SK-N-SH (cell line): ENCODE measurements at regions not wholly inside any gene's neighbourhood (a gene's known extent, or its start where the extent isn't known, plus 50 kb on each side); places are given as distances from the start of the nearest gene placed in this dataset.

Source experiments
- CTCF ChIA-PET: fragments of 300-600, 350-600 bp; formaldehyde crosslinking; extraction: SDS; loops from one replicate; lab custom pipeline; 2021; lab: Yijun Ruan, JAX
- POLR2A ChIA-PET: fragments of 350-600 bp; sonication (Branson Sonifier 250); formaldehyde crosslinking; extraction: SDS; loops from one replicate; lab custom pipeline; 2020; ENCODE audit warnings: antibody characterized with exemption, inconsistent platforms; lab: Yijun Ruan, JAX
- DNase-seq: peaks from one replicate; pipeline ENCODE4 v3.0.0; 2012
- H2AFZ ChIP-seq: fragments of 200-600 bp; sonication (generic); 2 replicates; pipeline ENCODE4 v1.8.1; 2016; ENCODE audit warnings: antibody characterized with exemption, mild to moderate bottlenecking, low read depth
- H3F3A ChIP-seq: fragments of 200-600 bp; sonication (generic); replicated peaks from 2 replicates; pipeline ENCODE3; 2016; ENCODE audit warnings: antibody characterized with exemption, mild to moderate bottlenecking; ENCODE audit not compliant: insufficient read depth
- H3K27ac ChIP-seq, 2 experiments: fragments of 200-500 bp in 1 of 2; fragments of 200-600 bp in 1 of 2; sonication (Bioruptor generic) in 1 of 2; sonication (generic), shearing (Covaris generic) in 1 of 2; 2 replicates each; pipeline versions ENCODE4 v1.5.1 to v1.6.1; 2014 to 2016; ENCODE audit warnings: low read depth in 2 of 2, inconsistent platforms in 1 of 2, low read length in 1 of 2, mild to moderate bottlenecking in 1 of 2, mixed read lengths in 1 of 2
- H3K27me3 ChIP-seq: fragments of 200-600 bp; sonication (generic), shearing (Covaris generic); 2 replicates; pipeline ENCODE4 v1.6.1; 2016; ENCODE audit warnings: mixed run types; ENCODE audit not compliant: insufficient read depth
- H3K36me3 ChIP-seq, 2 experiments: fragments of 200-500 bp in 1 of 2; fragments of 200-600 bp in 1 of 2; sonication (Bioruptor generic) in 1 of 2; sonication (generic) in 1 of 2; replicated peaks in 1 of 2; 2 replicates each; pipeline versions ENCODE3 to v1.5.1; 2014 to 2016; ENCODE audit warnings: low read length in 1 of 2, mild to moderate bottlenecking in 1 of 2; ENCODE audit not compliant: insufficient read depth in 2 of 2, control insufficient read depth in 1 of 2
- H3K4me1 ChIP-seq, 2 experiments: fragments of 200-500 bp in 1 of 2; fragments of 200-600 bp in 1 of 2; sonication (Bioruptor generic) in 1 of 2; sonication (generic), shearing (Covaris generic) in 1 of 2; 2 replicates each; pipeline versions ENCODE4 v1.5.1 to v1.6.1; 2014 to 2016; ENCODE audit warnings: low read depth in 1 of 2, low read length in 1 of 2, mixed run types in 1 of 2; ENCODE audit not compliant: insufficient read depth in 2 of 2, control insufficient read depth in 1 of 2
- H3K4me2 ChIP-seq: fragments of 200-600 bp; sonication (generic), shearing (Covaris generic); 2 replicates; pipeline ENCODE4 v1.6.1; 2017; ENCODE audit warnings: mixed run types
- H3K4me3 ChIP-seq, 2 experiments: fragments of 200-500 bp in 1 of 2; fragments of 200-600 bp in 1 of 2; sonication (Bioruptor generic) in 1 of 2; sonication (generic), shearing (Covaris generic) in 1 of 2; 2 replicates each; pipeline versions ENCODE4 v1.5.1 to v1.8.1; 2014 to 2016; ENCODE audit warnings: low read depth in 2 of 2, inconsistent platforms in 1 of 2, low read length in 1 of 2, mild to moderate bottlenecking in 1 of 2, mixed read lengths in 1 of 2, moderate library complexity in 1 of 2
- H3K79me2 ChIP-seq: fragments of 200-600 bp; sonication (generic); 2 replicates; pipeline ENCODE4 v1.8.1; 2017; ENCODE audit warnings: mild to moderate bottlenecking; ENCODE audit not compliant: insufficient read depth
- H3K9ac ChIP-seq: fragments of 200-600 bp; sonication (generic); 2 replicates; pipeline ENCODE4 v1.6.1; 2017; ENCODE audit warnings: mixed run types
- H3K9me2 ChIP-seq: fragments of 200-600 bp; sonication (generic); 2 replicates; pipeline ENCODE4 v1.6.1; 2017; ENCODE audit warnings: mixed run types
- H3K9me3 ChIP-seq: fragments of 200-600 bp; sonication (generic); 2 replicates; pipeline ENCODE4 v1.6.1; 2017; ENCODE audit warnings: mixed run types, mild to moderate bottlenecking, moderate library complexity
- H4K20me1 ChIP-seq: fragments of 200-600 bp; sonication (generic); 2 replicates; pipeline ENCODE4 v1.6.1; 2017; ENCODE audit warnings: mild to moderate bottlenecking, mixed run types; ENCODE audit not compliant: insufficient read depth
- ELF1 ChIP-seq: IDR thresholded peaks from 2 replicates; pipeline ENCODE4 v1.4.0; 2012
- FOXJ3 ChIP-seq: sonication (generic); formaldehyde crosslinking; IDR thresholded peaks from 2 replicates; pipeline ENCODE4 v1.5.1; 2020; ENCODE audit warnings: mild to moderate bottlenecking, missing genetic modification reagents
- GABPA ChIP-seq: IDR thresholded peaks from 2 replicates; pipeline ENCODE4 v1.4.0; 2012; ENCODE audit warnings: low read depth, mild to moderate bottlenecking
- GATA2 ChIP-seq: sonication (generic); formaldehyde crosslinking; IDR thresholded peaks from 2 replicates; pipeline ENCODE4 v1.5.0; 2020; ENCODE audit warnings: mild to moderate bottlenecking, missing genetic modification reagents
- RAD21 ChIP-seq: IDR thresholded peaks from 2 replicates; pipeline ENCODE4 v1.6.1; 2012; ENCODE audit warnings: mild to moderate bottlenecking, low read length
- SMC3 ChIP-seq: IDR thresholded peaks from 2 replicates; pipeline ENCODE4 v1.6.1; 2012; ENCODE audit warnings: low read depth, low read length, improper control_type of control experiment
- WGBS: methylation state at CpG from one replicate; pipeline ENCODE4 v1.1.6; 2017; ENCODE audit warnings: low lambda C conversion rate; 5-methylcytosine and 5-hydroxymethylcytosine counted together
- TF ChIP-seq, protein P1 (sequence below): fragments of 200-600 bp; sonication (generic); IDR thresholded peaks from 2 replicates; pipeline ENCODE4 v1.6.1; 2017; ENCODE audit warnings: antibody characterized with exemption, mild to moderate bottlenecking, moderate library complexity
- TF ChIP-seq, protein P2 (sequence below): IDR thresholded peaks from 2 replicates; pipeline ENCODE4 v1.4.0; 2012; ENCODE audit warnings: low read depth, borderline replicate concordance
- TF ChIP-seq, protein P3 (sequence below): IDR thresholded peaks from 2 replicates; pipeline ENCODE4; 2012
- TF ChIP-seq, protein P4 (sequence below): IDR thresholded peaks from 2 replicates; pipeline ENCODE4 v1.6.1; 2012; ENCODE audit warnings: mild to moderate bottlenecking, low read depth, low read length, moderate library complexity

DNA sequence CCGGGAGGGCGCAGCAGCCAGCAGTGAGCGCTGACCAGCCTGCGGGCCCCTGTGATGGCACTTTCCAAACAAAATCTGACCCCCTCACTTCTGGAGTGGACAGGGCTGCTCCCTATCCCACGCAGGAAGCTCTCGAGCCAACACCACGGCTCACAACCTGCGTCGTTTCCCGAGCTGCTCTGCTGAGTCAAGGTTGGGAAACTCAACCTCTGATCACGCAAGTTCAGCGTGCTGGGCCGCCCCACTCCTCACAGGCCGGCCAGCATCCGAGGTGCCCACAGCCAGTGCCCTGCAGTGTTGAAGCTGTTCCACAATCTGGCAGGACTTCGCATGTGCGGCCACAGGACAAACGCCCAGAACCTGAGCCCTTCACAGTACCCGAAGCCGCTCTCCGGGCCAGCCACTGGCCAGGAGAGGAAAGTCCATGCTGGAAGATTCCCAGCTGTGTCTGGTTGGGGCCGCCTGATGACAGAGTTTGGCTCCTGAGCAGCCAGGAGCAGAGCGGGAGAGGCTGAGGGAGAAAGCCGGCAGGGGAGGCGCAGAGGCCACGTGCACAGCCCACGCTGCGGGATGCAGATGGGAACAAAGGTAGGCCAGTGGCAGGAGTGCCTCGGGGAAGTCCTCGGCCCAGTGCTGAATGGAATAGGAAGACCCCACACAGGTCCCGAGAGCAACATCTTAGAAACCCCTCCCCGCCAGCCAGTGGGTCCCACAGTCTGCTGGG lies 263.3 kb upstream of the TCERG1L start:
- TF ChIP-seq, protein P1, sequence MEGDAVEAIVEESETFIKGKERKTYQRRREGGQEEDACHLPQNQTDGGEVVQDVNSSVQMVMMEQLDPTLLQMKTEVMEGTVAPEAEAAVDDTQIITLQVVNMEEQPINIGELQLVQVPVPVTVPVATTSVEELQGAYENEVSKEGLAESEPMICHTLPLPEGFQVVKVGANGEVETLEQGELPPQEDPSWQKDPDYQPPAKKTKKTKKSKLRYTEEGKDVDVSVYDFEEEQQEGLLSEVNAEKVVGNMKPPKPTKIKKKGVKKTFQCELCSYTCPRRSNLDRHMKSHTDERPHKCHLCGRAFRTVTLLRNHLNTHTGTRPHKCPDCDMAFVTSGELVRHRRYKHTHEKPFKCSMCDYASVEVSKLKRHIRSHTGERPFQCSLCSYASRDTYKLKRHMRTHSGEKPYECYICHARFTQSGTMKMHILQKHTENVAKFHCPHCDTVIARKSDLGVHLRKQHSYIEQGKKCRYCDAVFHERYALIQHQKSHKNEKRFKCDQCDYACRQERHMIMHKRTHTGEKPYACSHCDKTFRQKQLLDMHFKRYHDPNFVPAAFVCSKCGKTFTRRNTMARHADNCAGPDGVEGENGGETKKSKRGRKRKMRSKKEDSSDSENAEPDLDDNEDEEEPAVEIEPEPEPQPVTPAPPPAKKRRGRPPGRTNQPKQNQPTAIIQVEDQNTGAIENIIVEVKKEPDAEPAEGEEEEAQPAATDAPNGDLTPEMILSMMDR: no peak
- TF ChIP-seq GABPA (no peak), SMC3 (no peak), ELF1 (no peak), RAD21 (no peak), FOXJ3 (no peak), GATA2 (CRISPR knock-in tag) (no peak)
- TF ChIP-seq, protein P2, sequence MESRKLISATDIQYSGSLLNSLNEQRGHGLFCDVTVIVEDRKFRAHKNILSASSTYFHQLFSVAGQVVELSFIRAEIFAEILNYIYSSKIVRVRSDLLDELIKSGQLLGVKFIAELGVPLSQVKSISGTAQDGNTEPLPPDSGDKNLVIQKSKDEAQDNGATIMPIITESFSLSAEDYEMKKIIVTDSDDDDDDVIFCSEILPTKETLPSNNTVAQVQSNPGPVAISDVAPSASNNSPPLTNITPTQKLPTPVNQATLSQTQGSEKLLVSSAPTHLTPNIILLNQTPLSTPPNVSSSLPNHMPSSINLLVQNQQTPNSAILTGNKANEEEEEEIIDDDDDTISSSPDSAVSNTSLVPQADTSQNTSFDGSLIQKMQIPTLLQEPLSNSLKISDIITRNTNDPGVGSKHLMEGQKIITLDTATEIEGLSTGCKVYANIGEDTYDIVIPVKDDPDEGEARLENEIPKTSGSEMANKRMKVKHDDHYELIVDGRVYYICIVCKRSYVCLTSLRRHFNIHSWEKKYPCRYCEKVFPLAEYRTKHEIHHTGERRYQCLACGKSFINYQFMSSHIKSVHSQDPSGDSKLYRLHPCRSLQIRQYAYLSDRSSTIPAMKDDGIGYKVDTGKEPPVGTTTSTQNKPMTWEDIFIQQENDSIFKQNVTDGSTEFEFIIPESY: no peak
- TF ChIP-seq, protein P3, sequence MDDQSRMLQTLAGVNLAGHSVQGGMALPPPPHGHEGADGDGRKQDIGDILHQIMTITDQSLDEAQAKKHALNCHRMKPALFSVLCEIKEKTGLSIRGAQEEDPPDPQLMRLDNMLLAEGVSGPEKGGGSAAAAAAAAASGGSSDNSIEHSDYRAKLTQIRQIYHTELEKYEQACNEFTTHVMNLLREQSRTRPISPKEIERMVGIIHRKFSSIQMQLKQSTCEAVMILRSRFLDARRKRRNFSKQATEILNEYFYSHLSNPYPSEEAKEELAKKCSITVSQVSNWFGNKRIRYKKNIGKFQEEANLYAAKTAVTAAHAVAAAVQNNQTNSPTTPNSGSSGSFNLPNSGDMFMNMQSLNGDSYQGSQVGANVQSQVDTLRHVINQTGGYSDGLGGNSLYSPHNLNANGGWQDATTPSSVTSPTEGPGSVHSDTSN: no peak
- TF ChIP-seq, protein P4, sequence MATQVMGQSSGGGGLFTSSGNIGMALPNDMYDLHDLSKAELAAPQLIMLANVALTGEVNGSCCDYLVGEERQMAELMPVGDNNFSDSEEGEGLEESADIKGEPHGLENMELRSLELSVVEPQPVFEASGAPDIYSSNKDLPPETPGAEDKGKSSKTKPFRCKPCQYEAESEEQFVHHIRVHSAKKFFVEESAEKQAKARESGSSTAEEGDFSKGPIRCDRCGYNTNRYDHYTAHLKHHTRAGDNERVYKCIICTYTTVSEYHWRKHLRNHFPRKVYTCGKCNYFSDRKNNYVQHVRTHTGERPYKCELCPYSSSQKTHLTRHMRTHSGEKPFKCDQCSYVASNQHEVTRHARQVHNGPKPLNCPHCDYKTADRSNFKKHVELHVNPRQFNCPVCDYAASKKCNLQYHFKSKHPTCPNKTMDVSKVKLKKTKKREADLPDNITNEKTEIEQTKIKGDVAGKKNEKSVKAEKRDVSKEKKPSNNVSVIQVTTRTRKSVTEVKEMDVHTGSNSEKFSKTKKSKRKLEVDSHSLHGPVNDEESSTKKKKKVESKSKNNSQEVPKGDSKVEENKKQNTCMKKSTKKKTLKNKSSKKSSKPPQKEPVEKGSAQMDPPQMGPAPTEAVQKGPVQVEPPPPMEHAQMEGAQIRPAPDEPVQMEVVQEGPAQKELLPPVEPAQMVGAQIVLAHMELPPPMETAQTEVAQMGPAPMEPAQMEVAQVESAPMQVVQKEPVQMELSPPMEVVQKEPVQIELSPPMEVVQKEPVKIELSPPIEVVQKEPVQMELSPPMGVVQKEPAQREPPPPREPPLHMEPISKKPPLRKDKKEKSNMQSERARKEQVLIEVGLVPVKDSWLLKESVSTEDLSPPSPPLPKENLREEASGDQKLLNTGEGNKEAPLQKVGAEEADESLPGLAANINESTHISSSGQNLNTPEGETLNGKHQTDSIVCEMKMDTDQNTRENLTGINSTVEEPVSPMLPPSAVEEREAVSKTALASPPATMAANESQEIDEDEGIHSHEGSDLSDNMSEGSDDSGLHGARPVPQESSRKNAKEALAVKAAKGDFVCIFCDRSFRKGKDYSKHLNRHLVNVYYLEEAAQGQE: no peak
- H3K9ac ChIP-seq: no peak overlapping the region
- no peak overlapping the region for H3K4me3 ChIP-seq
- no peaks in the 10 kb centered on the region for H3K9me2 ChIP-seq
- POLR2A ChIA-PET: no interaction called here
- H3F3A ChIP-seq: no peaks in the 10 kb centered on the region
- no peak overlapping the region for H2AFZ ChIP-seq
- CTCF ChIA-PET: interaction anchor here (0.9 kb wide), 1 partner anchor 35 kb away, joined by 3 read pairs; no protein-coding TSS in a partner anchor
- no peaks in the 10 kb centered on the region for H4K20me1 ChIP-seq
- no peaks in the 10 kb centered on the region for H3K9me3 ChIP-seq
- H3K36me3 ChIP-seq: no peaks in the 10 kb centered on the region
- H3K4me1 ChIP-seq: no peaks in the 10 kb centered on the region
- WGBS: 60% methylated on average over 20 of the region's 32 CpGs
- H3K27me3 ChIP-seq: no peaks in the 10 kb centered on the region
- DNase-seq: no peak
- H3K79me2 ChIP-seq: no peaks in the 10 kb centered on the region
- H3K27ac ChIP-seq: no peak overlapping the region
- no peak overlapping the region for H3K4me2 ChIP-seq
